OCI-LY3 (cell line): ENCODE measurements at regions not wholly inside any gene's neighbourhood (a gene's known extent, or its start where the extent isn't known, plus 50 kb on each side); places are given as distances from the start of the nearest gene placed in this dataset.

Source experiments
- EZH2phosphoT487 ChIP-seq: fragments of 200-600 bp; shearing (Covaris generic); IDR thresholded peaks from 2 replicates; pipeline ENCODE4 v1.6.1; 2018; ENCODE audit warnings: antibody characterized with exemption, mixed run types, low read depth
- TF ChIP-seq, protein P1 (sequence below): fragments of 200-600, 300-600 bp; sonication (generic); IDR thresholded peaks from 2 replicates; pipeline ENCODE4 v1.5.1; 2014; ENCODE audit warnings: antibody characterized with exemption, low read length, low read depth

DNA sequence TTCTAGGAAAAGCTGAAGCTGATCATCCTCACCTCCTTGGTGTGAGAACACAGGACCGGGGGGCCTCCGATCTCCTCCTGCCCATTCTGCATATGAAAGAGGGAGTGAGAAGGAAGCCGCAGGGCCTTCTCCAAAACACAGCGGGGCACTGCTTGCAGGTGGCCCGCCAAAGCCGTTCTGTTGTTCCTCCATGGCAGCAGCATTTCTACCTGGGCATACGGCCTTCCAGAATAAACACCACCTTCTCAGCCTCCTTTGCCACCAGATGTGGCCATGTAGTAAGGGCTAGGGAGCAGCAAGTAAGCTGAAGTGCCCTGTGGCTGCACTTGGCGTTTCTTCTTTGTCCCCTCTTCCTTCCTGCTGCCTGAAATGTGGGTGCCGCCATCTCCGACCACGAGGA, 214.9 kb downstream of the TOMM20 start:
- TF ChIP-seq, protein P1, sequence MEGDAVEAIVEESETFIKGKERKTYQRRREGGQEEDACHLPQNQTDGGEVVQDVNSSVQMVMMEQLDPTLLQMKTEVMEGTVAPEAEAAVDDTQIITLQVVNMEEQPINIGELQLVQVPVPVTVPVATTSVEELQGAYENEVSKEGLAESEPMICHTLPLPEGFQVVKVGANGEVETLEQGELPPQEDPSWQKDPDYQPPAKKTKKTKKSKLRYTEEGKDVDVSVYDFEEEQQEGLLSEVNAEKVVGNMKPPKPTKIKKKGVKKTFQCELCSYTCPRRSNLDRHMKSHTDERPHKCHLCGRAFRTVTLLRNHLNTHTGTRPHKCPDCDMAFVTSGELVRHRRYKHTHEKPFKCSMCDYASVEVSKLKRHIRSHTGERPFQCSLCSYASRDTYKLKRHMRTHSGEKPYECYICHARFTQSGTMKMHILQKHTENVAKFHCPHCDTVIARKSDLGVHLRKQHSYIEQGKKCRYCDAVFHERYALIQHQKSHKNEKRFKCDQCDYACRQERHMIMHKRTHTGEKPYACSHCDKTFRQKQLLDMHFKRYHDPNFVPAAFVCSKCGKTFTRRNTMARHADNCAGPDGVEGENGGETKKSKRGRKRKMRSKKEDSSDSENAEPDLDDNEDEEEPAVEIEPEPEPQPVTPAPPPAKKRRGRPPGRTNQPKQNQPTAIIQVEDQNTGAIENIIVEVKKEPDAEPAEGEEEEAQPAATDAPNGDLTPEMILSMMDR, result no peak
- TF ChIP-seq EZH2phosphoT487, result no peak
